ENCODE measurements at regions not wholly inside any gene's neighbourhood (a gene's known extent, or its start where the extent isn't known, plus 50 kb on each side); places are given as distances from the start of the nearest gene placed in this dataset.

GRCh38 chr5:124906339-124907097, 160.1 kb upstream of the ZNF608 start:
- Histone ChIP-seq H3K4me1 (peaks cover 25 to 51% (median 33%) of the 10 kb centered on the region in 4 donors), H3K9me3 (no peaks in the 10 kb centered on the region), H3K27ac (peak overlapping the region; percentile 59 to 85 (median 76)), H3K4me3 (no peak overlapping the region), H3K27me3 (no peaks in the 10 kb centered on the region), H3K36me3 (no peaks in the 10 kb centered on the region)
- intact Hi-C loops (cut with DNase I; ENCODE audit: low total_unique reads) (no loop called here), in situ Hi-C loops (cut with MboI; ENCODE audit: low pct_ligation_motif_present in 1 of 4, low pct_unique_long_range_greater_than_20kb in 1 of 4, low sequenced_read_pairs in 3 of 4) (no loop called here)
- DNase-seq, result peak; percentile 62
- WGBS, 2 donors (ENCODE audit: low coverage in 1 of 2), result 0 to 7% methylated on average over 4 to 6 of the region's 6 CpGs
- no peak for TF ChIP-seq POLR2A (IDR thresholded peaks at IDR 0.05)
- peak; percentile 43 to 74 (median 68) for TF ChIP-seq POLR2AphosphoS5 (IDR thresholded peaks at IDR 0.05)

- H3K4me1 ChIP-seq, result peaks cover 25 to 44% (median 32%) of the 10 kb centered on the region in 4 donors
- in situ Hi-C loops (cut with MboI; ENCODE audit: low pct_ligation_motif_present in 1 of 4, low pct_unique_long_range_greater_than_20kb in 1 of 4, low sequenced_read_pairs in 3 of 4), result no loop called here
Observed at GRCh38 chr5:124907098-124907644, 160.7 kb upstream of the ZNF608 start.

GRCh38 chr5:124908581-124909451, 162.4 kb upstream of the ZNF608 start:
- no peaks in the 10 kb centered on the region for H3K36me3 ChIP-seq
- intact Hi-C loops (cut with DNase I; ENCODE audit: low total_unique reads) (no loop called here), in situ Hi-C loops (cut with MboI; ENCODE audit: low pct_ligation_motif_present in 1 of 4, low pct_unique_long_range_greater_than_20kb in 1 of 4, low sequenced_read_pairs in 3 of 4) (no loop called here)
- WGBS, 2 donors (ENCODE audit: low coverage in 1 of 2), result 41 to 52% methylated on average over 7 of the region's 7 CpGs
- no peak for DNase-seq
- no peak overlapping the region for H3K4me3 ChIP-seq
- peaks cover 25 to 42% (median 32%) of the 10 kb centered on the region in 4 donors for H3K4me1 ChIP-seq
- peak overlapping the region; percentile 9 to 48 (median 42) for H3K27ac ChIP-seq
- TF ChIP-seq EP300 (IDR thresholded peaks at IDR 0.05; ENCODE audit: low read depth) (no peak), CTCF (IDR thresholded peaks at IDR 0.05) (no peak), POLR2A (IDR thresholded peaks at IDR 0.05) (no peak), POLR2AphosphoS5 (IDR thresholded peaks at IDR 0.05) (peak in 1 of 3 donors; percentile 12)
- H3K27me3 ChIP-seq, result no peaks in the 10 kb centered on the region
- no peaks in the 10 kb centered on the region for H3K9me3 ChIP-seq

More at GRCh38 chr5:124907098-124907644, 160.7 kb upstream of the ZNF608 start:
- no peak for TF ChIP-seq POLR2A (IDR thresholded peaks at IDR 0.05)
- no peak for TF ChIP-seq POLR2AphosphoS5 (IDR thresholded peaks at IDR 0.05)
- TF ChIP-seq EP300 (IDR thresholded peaks at IDR 0.05; ENCODE audit: low read depth), result no peak
- no peak for TF ChIP-seq CTCF (IDR thresholded peaks at IDR 0.05)
- Histone ChIP-seq H3K27me3 (no peaks in the 10 kb centered on the region), H3K9me3 (no peaks in the 10 kb centered on the region), H3K4me3 (no peak overlapping the region), H3K27ac (peak overlapping the region; percentile 59 to 85 (median 76)), H3K36me3 (no peaks in the 10 kb centered on the region)
- DNase-seq, result no peak
- intact Hi-C loops (cut with DNase I; ENCODE audit: low total_unique reads), result no loop called here
- 80% methylated on average over 2 to 12 of the region's 12 CpGs for WGBS, 2 donors (ENCODE audit: low coverage in 1 of 2)

- no peaks in the 10 kb centered on the region for H3K36me3 ChIP-seq
- no peak for DNase-seq
- no peaks in the 10 kb centered on the region for H3K9me3 ChIP-seq
- H3K27ac ChIP-seq, result no peak overlapping the region
- no peaks in the 10 kb centered on the region for H3K27me3 ChIP-seq
- 83 to 91% methylated on average over 4 to 5 of the region's 5 CpGs for WGBS, 2 donors (ENCODE audit: low coverage in 1 of 2)
- TF ChIP-seq POLR2AphosphoS5 (IDR thresholded peaks at IDR 0.05), result no peak
- no peak for TF ChIP-seq POLR2A (IDR thresholded peaks at IDR 0.05)
- no peak for TF ChIP-seq CTCF (IDR thresholded peaks at IDR 0.05)
- no peak for TF ChIP-seq EP300 (IDR thresholded peaks at IDR 0.05; ENCODE audit: low read depth)
- H3K4me3 ChIP-seq, result no peak overlapping the region
- intact Hi-C loops (cut with DNase I; ENCODE audit: low total_unique reads) (no loop called here), in situ Hi-C loops (cut with MboI; ENCODE audit: low pct_ligation_motif_present in 1 of 4, low pct_unique_long_range_greater_than_20kb in 1 of 4, low sequenced_read_pairs in 3 of 4) (no loop called here)
- H3K4me1 ChIP-seq, result peaks cover 25 to 42% (median 32%) of the 10 kb centered on the region in 4 donors
Observed at GRCh38 chr5:124909734-124910133, 163.3 kb upstream of the ZNF608 start.
